Neural cell (in vitro differentiated cells): ENCODE measurements at regions not wholly inside any gene's neighbourhood (a gene's known extent, or its start where the extent isn't known, plus 50 kb on each side); places are given as distances from the start of the nearest gene placed in this dataset.

Experiments used
- H2AFZ ChIP-seq: fragments of 200-600, 300-800 bp; sonication (generic), shearing (Covaris generic); 2 replicates; pipeline ENCODE4 v1.6.0; 2014; ENCODE audit warnings: low read depth, mild to moderate bottlenecking, antibody characterized with exemption, low read length, moderate library complexity
- H3F3A ChIP-seq: fragments of 200-600 bp; shearing (Covaris generic); 2 replicates; pipeline ENCODE4 v1.6.1; 2016; ENCODE audit warnings: mild to moderate bottlenecking, moderate library complexity, mixed read lengths, antibody characterized with exemption, low read length; ENCODE audit not compliant: insufficient read depth, poor library complexity, severe bottlenecking
- H3K27ac ChIP-seq: fragments of 200-600, 300-800 bp; sonication (generic), shearing (Covaris generic); 2 replicates; pipeline ENCODE4 v1.5.1; 2014; ENCODE audit warnings: mild to moderate bottlenecking, low read length, moderate library complexity
- H3K27me3 ChIP-seq: fragments of 300-800, 200-600 bp; sonication (generic), shearing (Covaris generic); 2 replicates; pipeline ENCODE4 v1.6.0; 2014; ENCODE audit warnings: mild to moderate bottlenecking, low read depth, low read length, moderate library complexity; ENCODE audit not compliant: insufficient read depth
- H3K36me3 ChIP-seq: fragments of 300-800, 200-600 bp; sonication (generic), shearing (Covaris generic); 2 replicates; pipeline ENCODE4 v1.5.1; 2014; ENCODE audit warnings: mild to moderate bottlenecking, antibody characterized with exemption, low read length, moderate library complexity; ENCODE audit not compliant: insufficient read depth
- H3K4me2 ChIP-seq: fragments of 300-800, 200-600 bp; sonication (generic), shearing (Covaris generic); 2 replicates; pipeline ENCODE4 v1.6.0; 2014; ENCODE audit warnings: mild to moderate bottlenecking, low read length
- H3K4me3 ChIP-seq: fragments of 300-800, 200-600 bp; sonication (generic), shearing (Covaris generic); 2 replicates; pipeline ENCODE4 v1.5.1; 2014; ENCODE audit warnings: mild to moderate bottlenecking, low read length, moderate library complexity
- H3K79me2 ChIP-seq: fragments of 200-600 bp; shearing (Covaris generic); replicated peaks from 2 replicates; pipeline ENCODE4 v1.6.0; 2014; ENCODE audit warnings: mild to moderate bottlenecking, low read length, moderate library complexity; ENCODE audit not compliant: insufficient read depth
- H3K9ac ChIP-seq: fragments of 300-800, 200-600 bp; sonication (generic), shearing (Covaris generic); 2 replicates; pipeline ENCODE4 v1.6.1; 2016; ENCODE audit warnings: mild to moderate bottlenecking, low read length, mixed read lengths
- H3K9me2 ChIP-seq: fragments of 200-600 bp; shearing (Covaris generic); 2 replicates; pipeline ENCODE4 v1.6.1; 2016; ENCODE audit warnings: mild to moderate bottlenecking, low read length, mixed read lengths; ENCODE audit not compliant: insufficient read depth
- H3K9me3 ChIP-seq: fragments of 200-600, 300-800 bp; sonication (generic), shearing (Covaris generic); 2 replicates; pipeline ENCODE4 v1.6.1; 2016; ENCODE audit warnings: mild to moderate bottlenecking, mixed run types, low read length, moderate library complexity, mixed read lengths
- H4K20me1 ChIP-seq: fragments of 200-600 bp; shearing (Covaris generic); 2 replicates; pipeline ENCODE4 v1.6.1; 2016; ENCODE audit warnings: mild to moderate bottlenecking, mixed run types; ENCODE audit not compliant: insufficient read depth
- CTCF ChIP-seq: fragments of 450-650 bp; IDR thresholded peaks from 2 replicates; pipeline ENCODE4 v1.5.1; 2014; ENCODE audit warnings: antibody characterized with exemption, mild to moderate bottlenecking, moderate library complexity; ENCODE audit not compliant: poor library complexity, severe bottlenecking
- EP300 ChIP-seq: fragments of 450-650 bp; conservative IDR thresholded peaks from 2 replicates; pipeline ENCODE4 v1.6.1; 2014; ENCODE audit warnings: antibody characterized with exemption, mild to moderate bottlenecking, moderate library complexity; ENCODE audit not compliant: poor library complexity, severe bottlenecking
- EZH2 ChIP-seq: fragments of 200-600, 300-800 bp; shearing (Covaris generic), sonication (generic); IDR thresholded peaks from 2 replicates; pipeline ENCODE4 v1.6.1; 2014; ENCODE audit warnings: antibody characterized with exemption, low read length, borderline replicate concordance, mild to moderate bottlenecking; ENCODE audit not compliant: insufficient read depth, poor library complexity, severe bottlenecking
- MXI1 ChIP-seq: fragments of 450-650 bp; conservative IDR thresholded peaks from 2 replicates; pipeline ENCODE4 v1.6.1; 2014; ENCODE audit warnings: antibody characterized with exemption, mild to moderate bottlenecking; ENCODE audit not compliant: poor library complexity, severe bottlenecking
- POLR2AphosphoS5 ChIP-seq: IDR thresholded peaks from 2 replicates; pipeline ENCODE4 v1.6.1; 2012
- RAD21 ChIP-seq: fragments of 450-650 bp; conservative IDR thresholded peaks from 2 replicates; pipeline ENCODE4 v1.6.1; 2014; ENCODE audit warnings: antibody characterized with exemption, mild to moderate bottlenecking, moderate library complexity
- REST ChIP-seq: IDR thresholded peaks from 2 replicates; pipeline ENCODE4 v1.6.1; 2012; ENCODE audit warnings: borderline replicate concordance
- SMC3 ChIP-seq: fragments of 450-650 bp; conservative IDR thresholded peaks from 2 replicates; pipeline ENCODE4 v1.6.1; 2014; ENCODE audit warnings: antibody characterized with exemption, mild to moderate bottlenecking, moderate library complexity; ENCODE audit not compliant: poor library complexity
- TAF1 ChIP-seq: IDR thresholded peaks from 2 replicates; pipeline ENCODE4 v1.6.1; 2012; ENCODE audit warnings: low read depth

- no peaks in the 10 kb centered on the region for H3F3A ChIP-seq
- no peak overlapping the region for H2AFZ ChIP-seq
- no peaks in the 10 kb centered on the region for H4K20me1 ChIP-seq
- no peaks in the 10 kb centered on the region for H3K27me3 ChIP-seq
- H3K27ac ChIP-seq: no peak overlapping the region
- TF ChIP-seq SMC3 (no peak), RAD21 (no peak), TAF1 (no peak), MXI1 (no peak), POLR2AphosphoS5 (no peak), REST (no peak), CTCF (no peak), EP300 (no peak), EZH2 (no peak)
- no peaks in the 10 kb centered on the region for H3K9me2 ChIP-seq
- H3K4me3 ChIP-seq: no peak overlapping the region
- H3K9ac ChIP-seq: no peak overlapping the region
- no peaks in the 10 kb centered on the region for H3K9me3 ChIP-seq
- no peak overlapping the region for H3K4me2 ChIP-seq
- H3K36me3 ChIP-seq: no peaks in the 10 kb centered on the region
- no peaks in the 10 kb centered on the region for H3K79me2 ChIP-seq
Observed at GRCh38 chr2:145744541-145745386, 1224.8 kb upstream of the ZEB2 start.

GRCh38 chr2:145743011-145743410 is 1223.1 kb upstream of the ZEB2 start:
- H3K4me2 ChIP-seq: no peak overlapping the region
- no peak overlapping the region for H3K4me3 ChIP-seq
- no peak overlapping the region for H2AFZ ChIP-seq
- H3K9me2 ChIP-seq: no peaks in the 10 kb centered on the region
- no peaks in the 10 kb centered on the region for H3F3A ChIP-seq
- no peaks in the 10 kb centered on the region for H3K79me2 ChIP-seq
- H3K27ac ChIP-seq: no peak overlapping the region
- H3K9ac ChIP-seq: no peak overlapping the region
- no peak for TF ChIP-seq RAD21
- no peak for TF ChIP-seq EP300
- TF ChIP-seq SMC3: no peak
- no peak for TF ChIP-seq REST
- TF ChIP-seq CTCF: no peak
- TF ChIP-seq EZH2: no peak
- TF ChIP-seq TAF1: no peak
- no peaks in the 10 kb centered on the region for H4K20me1 ChIP-seq
- H3K36me3 ChIP-seq: no peaks in the 10 kb centered on the region
- H3K9me3 ChIP-seq: no peaks in the 10 kb centered on the region
- H3K27me3 ChIP-seq: no peaks in the 10 kb centered on the region
